SK-N-SH treated with all-trans-retinoic acid at 6 μM for 48 hours (cell line): ENCODE measurements at regions not wholly inside any gene's neighbourhood (a gene's known extent, or its start where the extent isn't known, plus 50 kb on each side); places are given as distances from the start of the nearest gene placed in this dataset.

Source experiments
- ATAC-seq: fragments of 200-7000 bp; cut with Tn5 transposase; 3 replicates; pipeline ENCODE4 v1.9.1; 2020; ENCODE audit warnings: mild to moderate bottlenecking, moderate library complexity
- ARNTL ChIP-seq: fragments of 450-650 bp; formaldehyde crosslinking; IDR thresholded peaks from 2 replicates; pipeline ENCODE4 v1.5.0; 2020; ENCODE audit warnings: low read depth, mild to moderate bottlenecking, moderate library complexity, borderline replicate concordance
- BACH2 ChIP-seq: fragments of 250-450 bp; sonication (Bioruptor Pico); IDR thresholded peaks from 2 replicates; pipeline ENCODE4 v1.9.0; 2021; ENCODE audit warnings: mild to moderate bottlenecking, borderline replicate concordance
- CREB5 ChIP-seq: fragments of 250-450 bp; sonication (Bioruptor Pico); IDR thresholded peaks from 2 replicates; pipeline ENCODE4 v1.5.1; 2020; ENCODE audit warnings: low read depth, mild to moderate bottlenecking, moderate library complexity
- CSDC2 ChIP-seq: fragments of 250-450 bp; sonication (Bioruptor Pico); IDR thresholded peaks from 2 replicates; pipeline ENCODE4 v1.5.0; 2020; ENCODE audit warnings: mild to moderate bottlenecking, moderate library complexity
- CSRNP3 ChIP-seq: fragments of 250-450 bp; sonication (Bioruptor Pico); IDR thresholded peaks from 2 replicates; pipeline ENCODE4 v1.5.1; 2021; ENCODE audit warnings: mild to moderate bottlenecking, moderate library complexity
- ESRRG ChIP-seq: fragments of 250-450 bp; sonication (Bioruptor Pico); IDR thresholded peaks from 2 replicates; pipeline ENCODE4 v1.6.1; 2021; ENCODE audit warnings: mild to moderate bottlenecking
- GLIS3 ChIP-seq: fragments of 250-450 bp; sonication (Bioruptor Pico); IDR thresholded peaks from 2 replicates; pipeline ENCODE4 v1.5.0; 2020; ENCODE audit warnings: mild to moderate bottlenecking, moderate library complexity
- ISL1 ChIP-seq: fragments of 250-450 bp; sonication (Bioruptor Pico); IDR thresholded peaks from 2 replicates; pipeline ENCODE4 v2.1.2; 2022; ENCODE audit warnings: mild to moderate bottlenecking, moderate library complexity
- OSR1 ChIP-seq: fragments of 250-450 bp; sonication (Bioruptor Pico); IDR thresholded peaks from 2 replicates; pipeline ENCODE4 v1.8.0; 2022; ENCODE audit warnings: moderate library complexity, mild to moderate bottlenecking, inconsistent platforms
- PATZ1 ChIP-seq: fragments of 250-450 bp; sonication (Bioruptor Pico); IDR thresholded peaks from 2 replicates; pipeline ENCODE4 v1.8.0; 2020; ENCODE audit warnings: mild to moderate bottlenecking, moderate library complexity, borderline replicate concordance
- POU6F1 ChIP-seq: fragments of 250-450 bp; sonication (Bioruptor Pico); IDR thresholded peaks from 2 replicates; pipeline ENCODE4 v1.8.0; 2021; ENCODE audit warnings: low read depth, mild to moderate bottlenecking, moderate library complexity, borderline replicate concordance
- PPARA ChIP-seq: fragments of 250-450 bp; sonication (Bioruptor Pico); IDR thresholded peaks from 2 replicates; pipeline ENCODE4 v1.5.0; 2020; ENCODE audit warnings: mild to moderate bottlenecking, borderline replicate concordance
- SNAI2 ChIP-seq: fragments of 250-450 bp; sonication (Bioruptor Pico); IDR thresholded peaks from 2 replicates; pipeline ENCODE4 v1.5.0; 2020; ENCODE audit warnings: mild to moderate bottlenecking, moderate library complexity
- TOX ChIP-seq: fragments of 250-450 bp; sonication (Bioruptor Pico); IDR thresholded peaks from 2 replicates; pipeline ENCODE4 v1.8.0; 2021; ENCODE audit warnings: mild to moderate bottlenecking, moderate library complexity, borderline replicate concordance
- TSHZ2 ChIP-seq: fragments of 250-450 bp; sonication (Bioruptor Pico); IDR thresholded peaks from 2 replicates; pipeline ENCODE4 v1.5.0; 2020; ENCODE audit warnings: mild to moderate bottlenecking, moderate library complexity
- ZC3H10 ChIP-seq: fragments of 250-450 bp; sonication (Bioruptor Pico); IDR thresholded peaks from 2 replicates; pipeline ENCODE4 v1.5.1; 2021; ENCODE audit warnings: mild to moderate bottlenecking, moderate library complexity
- ZFP3 ChIP-seq: fragments of 250-450 bp; sonication (Bioruptor Pico); IDR thresholded peaks from 2 replicates; pipeline ENCODE4 v1.5.0; 2020; ENCODE audit warnings: mild to moderate bottlenecking, moderate library complexity
- ZFP30 ChIP-seq: fragments of 450-650 bp; formaldehyde crosslinking; IDR thresholded peaks from 2 replicates; pipeline ENCODE4 v1.5.0; 2022; ENCODE audit warnings: mild to moderate bottlenecking, moderate library complexity
- ZNF565 ChIP-seq: fragments of 450-650 bp; formaldehyde crosslinking; conservative IDR thresholded peaks from 2 replicates; pipeline ENCODE4 v1.5.0; 2020; ENCODE audit warnings: low read depth, mild to moderate bottlenecking, moderate library complexity
- ZNF70 ChIP-seq: fragments of 450-650 bp; formaldehyde crosslinking; IDR thresholded peaks from 2 replicates; pipeline ENCODE4 v1.5.0; 2020; ENCODE audit warnings: mild to moderate bottlenecking, moderate library complexity
- ZNF8 ChIP-seq: fragments of 450-650 bp; formaldehyde crosslinking; IDR thresholded peaks from 2 replicates; pipeline ENCODE4 v1.5.0; 2020; ENCODE audit warnings: mild to moderate bottlenecking, moderate library complexity

- ATAC-seq = no peak
- TF ChIP-seq ESRRG (CRISPR knock-in tag) (no peak), TOX (CRISPR knock-in tag) (no peak), PPARA (no peak), CSRNP3 (CRISPR knock-in tag) (no peak), TSHZ2 (CRISPR knock-in tag) (no peak)
Measured at GRCh38 chr5:91256142-91256524, 127.0 kb downstream of the ARRDC3 start.

- ATAC-seq = no peak
Measured at GRCh38 chr5:91255396-91256141, 127.5 kb downstream of the ARRDC3 start.

GRCh38 chr5:91252916-91253315 is 130.2 kb downstream of the ARRDC3 start:
- no peak for TF ChIP-seq PATZ1
- no peak for ATAC-seq

More at GRCh38 chr5:91255396-91256141, 127.5 kb downstream of the ARRDC3 start:
- TF ChIP-seq OSR1 (CRISPR knock-in tag) (no peak), ZNF565 (CRISPR knock-in tag) (no peak), TSHZ2 (CRISPR knock-in tag) (no peak), ZNF8 (CRISPR knock-in tag) (no peak), BACH2 (CRISPR knock-in tag) (no peak), PPARA (no peak), ZFP3 (CRISPR knock-in tag) (no peak), ARNTL (no peak), POU6F1 (no peak), TOX (CRISPR knock-in tag) (no peak), CSDC2 (CRISPR knock-in tag) (no peak), ZFP30 (CRISPR knock-in tag) (no peak), SNAI2 (CRISPR knock-in tag) (no peak), ZNF70 (CRISPR knock-in tag) (no peak)

- ATAC-seq = no peak
- TF ChIP-seq ZC3H10 (no peak), ZNF565 (CRISPR knock-in tag) (no peak), PPARA (no peak), ISL1 (CRISPR knock-in tag) (no peak), ARNTL (no peak), PATZ1 (no peak), GLIS3 (CRISPR knock-in tag) (no peak), CSDC2 (CRISPR knock-in tag) (no peak), TOX (CRISPR knock-in tag) (no peak), ZFP3 (CRISPR knock-in tag) (no peak), SNAI2 (CRISPR knock-in tag) (no peak), CREB5 (CRISPR knock-in tag) (no peak), ESRRG (CRISPR knock-in tag) (no peak)
Measured at GRCh38 chr5:91245871-91246270, 137.2 kb downstream of the ARRDC3 start.
